CD4-positive, alpha-beta T cell (primary cell): ENCODE measurements at regions not wholly inside any gene's neighbourhood (a gene's known extent, or its start where the extent isn't known, plus 50 kb on each side); places are given as distances from the start of the nearest gene placed in this dataset.

ENCODE experiments used
- ATAC-seq: fragments of 200-7000 bp; cut with Tn5 transposase; one replicate; pipeline ENCODE4 v1.10.0; 2022; ENCODE audit warnings: mild to moderate bottlenecking; ENCODE audit not compliant: poor library complexity
- CTCF ChIA-PET: fragments of 350-600 bp; sonication (Branson Sonifier 250); formaldehyde crosslinking; loops from one replicate; lab custom pipeline; 2021; ENCODE audit warnings: antibody characterized with exemption, inconsistent platforms; lab: Charles Lee
- POLR2A ChIA-PET: fragments of 350-600 bp; sonication (Branson Sonifier 250); formaldehyde crosslinking; loops from one replicate; lab custom pipeline; 2021; ENCODE audit warnings: antibody characterized with exemption, inconsistent platforms; lab: Charles Lee
- DNase-seq, 14 experiments: peaks; one replicate each; pipeline ENCODE4 v3.0.0-alpha.2; 2013 to 2020; ENCODE audit warnings: mixed read lengths in 2 of 14
- H3K27ac ChIP-seq, 2 donors: one replicate each; pipeline versions ENCODE4 v1.5.1 to v1.7.0; 2013; ENCODE audit warnings: low read length in 2 of 2, low read depth in 1 of 2, mild to moderate bottlenecking in 1 of 2
- H3K27me3 ChIP-seq, 2 experiments: 1 replicate in 1 of 2; 2 replicates in 1 of 2; pipeline versions ENCODE4 v1.6.1 to v1.7.0; 2013; ENCODE audit warnings: low read length in 2 of 2, control low read depth in 1 of 2, mild to moderate bottlenecking in 1 of 2, moderate library complexity in 1 of 2; ENCODE audit not compliant: insufficient read depth in 2 of 2, control insufficient read depth in 1 of 2
- H3K36me3 ChIP-seq: one replicate; pipeline ENCODE4 v1.6.1; 2013; ENCODE audit warnings: low read length, control low read depth; ENCODE audit not compliant: insufficient read depth
- H3K4me1 ChIP-seq: one replicate; pipeline ENCODE4 v1.6.1; 2013; ENCODE audit warnings: low read length, control low read depth; ENCODE audit not compliant: insufficient read depth
- H3K4me3 ChIP-seq: one replicate; pipeline ENCODE4 v1.5.1; 2013; ENCODE audit warnings: mild to moderate bottlenecking, low read length, moderate library complexity
- H3K9me3 ChIP-seq, 2 experiments: 1 replicate in 1 of 2; 2 replicates in 1 of 2; pipeline versions ENCODE4 v1.6.1 to v1.7.0; 2013; ENCODE audit warnings: low read length in 2 of 2, mild to moderate bottlenecking in 2 of 2, control low read depth in 1 of 2, moderate library complexity in 1 of 2; ENCODE audit not compliant: control insufficient read depth in 1 of 2, insufficient read depth in 1 of 2
- H3K27ac Mint-ChIP-seq: one replicate; pipeline ENCODE4 v1.8.0; 2020; ENCODE audit warnings: mixed read lengths
- H3K27me3 Mint-ChIP-seq: one replicate; pipeline ENCODE4 v1.8.0; 2021; ENCODE audit warnings: mixed read lengths
- H3K36me3 Mint-ChIP-seq: one replicate; pipeline ENCODE4 v1.8.0; 2021; ENCODE audit warnings: low read depth, mixed read lengths
- H3K4me1 Mint-ChIP-seq: one replicate; pipeline ENCODE4 v1.8.0; 2021; ENCODE audit warnings: low read depth, mixed read lengths
- H3K4me3 Mint-ChIP-seq: one replicate; pipeline ENCODE4 v1.8.0; 2020; ENCODE audit warnings: mild to moderate bottlenecking, mixed read lengths
- H3K9me3 Mint-ChIP-seq: one replicate; pipeline ENCODE4 v1.8.0; 2020; ENCODE audit warnings: mixed read lengths
- intact Hi-C, 2 experiments: fragments of 100-400 bp; cut with DNase I in 1 of 2; cut with micrococcal nuclease in 1 of 2; formaldehyde crosslinking; loops; one replicate each; pipeline versions ENCODE4 v1.15.1 to v1.9.0; 2023 to 2025; cut with DNase I, micrococcal nuclease
- TF ChIP-seq, protein P1 (sequence below): fragments of 200-600 bp; IDR thresholded peaks from one replicate; pipeline ENCODE4 v1.8.0; 2022; ENCODE audit warnings: antibody characterized with exemption, mild to moderate bottlenecking

DNA sequence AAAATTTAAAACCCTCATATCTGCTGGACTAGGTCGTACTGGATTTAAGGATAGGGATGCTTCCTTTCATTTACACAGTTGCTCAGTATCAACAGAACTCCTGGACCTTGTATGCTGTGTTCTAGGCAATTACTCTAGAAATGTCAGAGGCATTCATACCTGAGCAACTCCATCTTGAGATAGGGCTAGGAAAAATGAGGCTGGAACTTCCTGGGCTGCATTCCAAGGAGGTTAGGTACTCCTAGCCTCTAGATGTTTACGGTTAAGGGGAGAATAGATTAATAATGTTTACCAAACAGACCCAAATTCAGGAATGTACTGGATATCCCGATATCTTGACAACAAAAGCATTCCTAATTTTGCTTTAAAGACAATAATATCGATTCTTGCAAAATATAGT, 84.7 kb upstream of the NLGN4X start:
- H3K4me3 Mint-ChIP-seq = no peak overlapping the region
- no peak overlapping the region for H3K4me3 ChIP-seq
- intact Hi-C loops = no loop called here

DNA sequence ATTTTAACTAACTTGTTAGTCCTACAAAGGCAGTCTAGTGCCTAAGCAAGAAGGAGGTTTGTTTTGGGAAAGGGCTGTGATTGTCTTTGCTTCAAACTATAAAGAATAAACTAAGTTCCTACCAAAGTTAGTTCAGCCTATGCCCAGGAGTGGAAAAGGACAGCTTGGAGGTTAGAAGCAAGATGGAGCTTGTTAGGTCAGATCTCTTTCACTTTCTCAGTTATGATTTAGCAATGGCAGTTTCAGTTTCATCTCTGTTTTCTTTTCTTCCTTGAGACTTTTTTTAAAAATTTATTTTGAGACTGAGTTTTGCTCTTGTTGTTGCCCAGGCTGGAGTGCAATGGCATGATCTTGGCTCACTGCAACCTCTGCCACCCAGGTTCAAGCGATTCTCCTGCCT, 82.9 kb upstream of the NLGN4X start:
- H3K4me1 Mint-ChIP-seq = no peaks in the 10 kb centered on the region
- H3K36me3 Mint-ChIP-seq = no peaks in the 10 kb centered on the region
- no peaks in the 10 kb centered on the region for H3K27me3 Mint-ChIP-seq
- H3K27ac Mint-ChIP-seq = no peak overlapping the region
- intact Hi-C loops = no loop called here
- Histone ChIP-seq H3K36me3 (no peaks in the 10 kb centered on the region), H3K9me3 (no peaks in the 10 kb centered on the region), H3K4me3 (no peak overlapping the region), H3K4me1 (no peaks in the 10 kb centered on the region), H3K27me3 (no peaks in the 10 kb centered on the region), H3K27ac (no peak overlapping the region)
- POLR2A ChIA-PET = no interaction called here
- TF ChIP-seq, protein P1, sequence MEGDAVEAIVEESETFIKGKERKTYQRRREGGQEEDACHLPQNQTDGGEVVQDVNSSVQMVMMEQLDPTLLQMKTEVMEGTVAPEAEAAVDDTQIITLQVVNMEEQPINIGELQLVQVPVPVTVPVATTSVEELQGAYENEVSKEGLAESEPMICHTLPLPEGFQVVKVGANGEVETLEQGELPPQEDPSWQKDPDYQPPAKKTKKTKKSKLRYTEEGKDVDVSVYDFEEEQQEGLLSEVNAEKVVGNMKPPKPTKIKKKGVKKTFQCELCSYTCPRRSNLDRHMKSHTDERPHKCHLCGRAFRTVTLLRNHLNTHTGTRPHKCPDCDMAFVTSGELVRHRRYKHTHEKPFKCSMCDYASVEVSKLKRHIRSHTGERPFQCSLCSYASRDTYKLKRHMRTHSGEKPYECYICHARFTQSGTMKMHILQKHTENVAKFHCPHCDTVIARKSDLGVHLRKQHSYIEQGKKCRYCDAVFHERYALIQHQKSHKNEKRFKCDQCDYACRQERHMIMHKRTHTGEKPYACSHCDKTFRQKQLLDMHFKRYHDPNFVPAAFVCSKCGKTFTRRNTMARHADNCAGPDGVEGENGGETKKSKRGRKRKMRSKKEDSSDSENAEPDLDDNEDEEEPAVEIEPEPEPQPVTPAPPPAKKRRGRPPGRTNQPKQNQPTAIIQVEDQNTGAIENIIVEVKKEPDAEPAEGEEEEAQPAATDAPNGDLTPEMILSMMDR = no peak
- no peak for ATAC-seq
- CTCF ChIA-PET = no interaction called here
- H3K4me3 Mint-ChIP-seq = no peak overlapping the region
- no peaks in the 10 kb centered on the region for H3K9me3 Mint-ChIP-seq
- DNase-seq = no peak

More for the DNA sequence above, 84.7 kb upstream of the NLGN4X start:
- Mint-ChIP-seq H3K36me3 (no peaks in the 10 kb centered on the region), H3K4me1 (no peaks in the 10 kb centered on the region), H3K27ac (no peak overlapping the region), H3K9me3 (no peaks in the 10 kb centered on the region), H3K27me3 (no peaks in the 10 kb centered on the region)
- Histone ChIP-seq H3K9me3 (no peaks in the 10 kb centered on the region), H3K27me3 (no peaks in the 10 kb centered on the region), H3K4me1 (no peaks in the 10 kb centered on the region), H3K36me3 (no peaks in the 10 kb centered on the region), H3K27ac (no peak overlapping the region)
- TF ChIP-seq, protein P1 = no peak
- no peak for DNase-seq
- ChIA-PET CTCF (no interaction called here), POLR2A (no interaction called here)
- ATAC-seq = no peak

GRCh38 chrX:6307156-6307555, 78.5 kb upstream of the NLGN4X start:
- H3K4me1 Mint-ChIP-seq = no peaks in the 10 kb centered on the region
- ChIA-PET POLR2A (no interaction called here), CTCF (no interaction called here)
- no peaks in the 10 kb centered on the region for H3K36me3 ChIP-seq
- no peak for ATAC-seq
- no peaks in the 10 kb centered on the region for H3K9me3 Mint-ChIP-seq
- no peaks in the 10 kb centered on the region for H3K27me3 Mint-ChIP-seq
- no peak for DNase-seq
- H3K27ac Mint-ChIP-seq = no peak overlapping the region
- no peak overlapping the region for H3K4me3 Mint-ChIP-seq
- H3K4me1 ChIP-seq = no peaks in the 10 kb centered on the region
- intact Hi-C loops = no loop called here
- H3K9me3 ChIP-seq = no peaks in the 10 kb centered on the region
- no peak overlapping the region for H3K27ac ChIP-seq
- TF ChIP-seq, protein P1 = no peak
- H3K4me3 ChIP-seq = no peak overlapping the region
- H3K36me3 Mint-ChIP-seq = no peaks in the 10 kb centered on the region
- H3K27me3 ChIP-seq = no peaks in the 10 kb centered on the region
